ENCODE measurements at regions not wholly inside any gene's neighbourhood (a gene's known extent, or its start where the extent isn't known, plus 50 kb on each side); places are given as distances from the start of the nearest gene placed in this dataset.

DNA sequence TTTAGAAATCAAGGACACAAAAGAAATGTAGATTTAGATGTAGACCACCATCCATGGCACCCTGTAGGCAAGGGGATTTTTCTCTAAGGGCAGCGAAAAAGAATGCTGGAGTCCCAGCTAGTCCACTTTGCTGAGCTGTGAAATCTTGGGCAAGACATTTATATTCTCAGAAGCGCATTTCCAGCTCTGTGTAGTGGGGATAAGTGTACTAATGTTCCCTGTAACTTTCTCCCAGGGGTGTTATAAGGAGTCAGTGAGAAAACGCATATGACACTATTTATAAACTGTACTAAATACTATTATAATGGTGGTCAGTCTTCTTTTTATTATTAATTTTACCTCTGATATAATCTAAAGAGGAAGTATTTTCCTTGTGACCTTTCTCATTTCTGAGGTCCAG, 133.4 kb upstream of the FRMD6 start:
- Mint-ChIP-seq H3K27me3 (peaks cover 22% of the 10 kb centered on the region), H3K4me1 (ENCODE audit: low read depth) (no peaks in the 10 kb centered on the region), H3K4me3 (no peak overlapping the region), H3K9me3 (peaks cover 2% of the 10 kb centered on the region), H3K27ac (no peak overlapping the region), H3K36me3 (ENCODE audit: low read depth) (no peaks in the 10 kb centered on the region)
- ChIA-PET CTCF (no interaction called here), POLR2A (no interaction called here)
- no peaks in the 10 kb centered on the region for H3K36me3 ChIP-seq (ENCODE audit: insufficient read depth, low read length)
- H3K4me3 ChIP-seq (ENCODE audit: low read length) = no peak overlapping the region
- intact Hi-C loops (cut with DNase I, micrococcal nuclease) = no loop called here
- no peak overlapping the region for H3K27ac ChIP-seq (ENCODE audit: low read depth in 1 of 2, low read length in 2 of 2)
- peaks cover 0 to 3% of the 10 kb centered on the region in 2 experiments for H3K9me3 ChIP-seq (ENCODE audit: control insufficient read depth in 1 of 2, insufficient read depth in 1 of 2, low read length in 2 of 2)
- TF ChIP-seq CTCF (IDR thresholded peaks at IDR 0.05) = no peak
- no peaks in the 10 kb centered on the region for H3K4me1 ChIP-seq (ENCODE audit: insufficient read depth, low read length)
- H3K27me3 ChIP-seq (ENCODE audit: control insufficient read depth in 1 of 2, insufficient read depth in 2 of 2, low read length in 2 of 2) = peaks cover 2 to 6% of the 10 kb centered on the region in 2 experiments
- no peak for DNase-seq
- ATAC-seq (ENCODE audit: poor library complexity) = no peak

GRCh38 chr14:51518711-51519110, 133.0 kb upstream of the FRMD6 start:
- CTCF ChIA-PET = no interaction called here
- intact Hi-C loops (cut with DNase I, micrococcal nuclease) = no loop called here
- DNase-seq (no peak), ATAC-seq (ENCODE audit: poor library complexity) (no peak)
- Histone ChIP-seq H3K36me3 (ENCODE audit: insufficient read depth, low read length) (no peaks in the 10 kb centered on the region), H3K27me3 (ENCODE audit: control insufficient read depth in 1 of 2, insufficient read depth in 2 of 2, low read length in 2 of 2) (peaks cover 2 to 6% of the 10 kb centered on the region in 2 experiments), H3K4me3 (ENCODE audit: low read length) (no peak overlapping the region), H3K9me3 (ENCODE audit: control insufficient read depth in 1 of 2, insufficient read depth in 1 of 2, low read length in 2 of 2) (peaks cover 0 to 3% of the 10 kb centered on the region in 2 experiments), H3K4me1 (ENCODE audit: insufficient read depth, low read length) (no peaks in the 10 kb centered on the region), H3K27ac (ENCODE audit: low read depth in 1 of 2, low read length in 2 of 2) (no peak overlapping the region)
- Mint-ChIP-seq H3K36me3 (ENCODE audit: low read depth) (no peaks in the 10 kb centered on the region), H3K4me3 (no peak overlapping the region), H3K27me3 (peaks cover 20% of the 10 kb centered on the region), H3K9me3 (peaks cover 2% of the 10 kb centered on the region), H3K27ac (no peak overlapping the region), H3K4me1 (ENCODE audit: low read depth) (no peaks in the 10 kb centered on the region)
- POLR2A ChIA-PET = no interaction called here
- no peak for TF ChIP-seq CTCF (IDR thresholded peaks at IDR 0.05)

GRCh38 chr14:51520087-51520486, 131.6 kb upstream of the FRMD6 start:
- Histone ChIP-seq H3K27me3 (ENCODE audit: control insufficient read depth in 1 of 2, insufficient read depth in 2 of 2, low read length in 2 of 2) (peaks cover 2 to 6% of the 10 kb centered on the region in 2 experiments), H3K27ac (ENCODE audit: low read depth in 1 of 2, low read length in 2 of 2) (no peak overlapping the region), H3K36me3 (ENCODE audit: insufficient read depth, low read length) (no peaks in the 10 kb centered on the region), H3K4me3 (ENCODE audit: low read length) (no peak overlapping the region), H3K4me1 (ENCODE audit: insufficient read depth, low read length) (no peaks in the 10 kb centered on the region), H3K9me3 (ENCODE audit: control insufficient read depth in 1 of 2, insufficient read depth in 1 of 2, low read length in 2 of 2) (peaks cover 0 to 3% of the 10 kb centered on the region in 2 experiments)
- intact Hi-C loops (cut with DNase I, micrococcal nuclease) = no loop called here
- Mint-ChIP-seq H3K4me1 (ENCODE audit: low read depth) (no peaks in the 10 kb centered on the region), H3K27me3 (peaks cover 24% of the 10 kb centered on the region), H3K36me3 (ENCODE audit: low read depth) (no peaks in the 10 kb centered on the region), H3K4me3 (no peak overlapping the region), H3K27ac (no peak overlapping the region), H3K9me3 (peaks cover 2% of the 10 kb centered on the region)
- ATAC-seq (ENCODE audit: poor library complexity) (no peak), DNase-seq (no peak)
- ChIA-PET POLR2A (no interaction called here), CTCF (no interaction called here)
- no peak for TF ChIP-seq CTCF (IDR thresholded peaks at IDR 0.05)
